HCT116 (cell line): ENCODE measurements at regions not wholly inside any gene's neighbourhood (a gene's known extent, or its start where the extent isn't known, plus 50 kb on each side); places are given as distances from the start of the nearest gene placed in this dataset.

Experiments
- ATAC-seq: fragments of 200-7000 bp; cut with Tn5 transposase; 2 replicates; pipeline ENCODE4 v1.9.1; 2020; ENCODE audit warnings: mild to moderate bottlenecking, moderate library complexity
- BruUV-seq: library from RNA; stranded (reverse); fragments of 400-500 nt; replicated peaks from 2 replicates; lab custom pipeline; 2021; lab: Mats Ljungman, UMichigan
- CTCF ChIA-PET: fragments of 300-600 bp; sonication (Branson Sonifier 250); formaldehyde crosslinking; loops from one replicate; lab custom pipeline; 2021; ENCODE audit warnings: antibody characterized with exemption; lab: Charles Lee
- POLR2A ChIA-PET: fragments of 300-600, 350-600 bp; sonication (Branson Sonifier 250); formaldehyde crosslinking; loops from one replicate; lab custom pipeline; 2021; ENCODE audit warnings: antibody characterized with exemption; lab: Charles Lee
- RAD21 ChIA-PET, 2 experiments: fragments of 300-600 bp; sonication (Branson Sonifier 250); formaldehyde crosslinking; loops; one replicate each; lab custom pipeline; 2023; ENCODE audit warnings: low total read pairs in 2 of 2; ENCODE audit not compliant: uncharacterized antibody in 2 of 2, unreplicated experiment in 2 of 2, low non-redundant PET in 1 of 2; lab: Charles Lee
- DNase-seq: peaks from one replicate; pipeline ENCODE4 v3.0.0-alpha.2; 2010; ENCODE audit warnings: low read depth, low spot score
- H2AFZ ChIP-seq: fragments of 200-600 bp; shearing (Covaris generic), sonication (generic); 2 replicates; pipeline ENCODE4 v1.6.1; 2017; ENCODE audit warnings: low read depth, mixed run types, mixed read lengths, antibody characterized with exemption, low read length; ENCODE audit not compliant: poor library complexity, severe bottlenecking
- H3K27ac ChIP-seq: 2 replicates; pipeline ENCODE4 v1.5.1; 2012; ENCODE audit warnings: low read depth, low read length
- H3K27me3 ChIP-seq: fragments of 200-600 bp; sonication (generic); 2 replicates; pipeline ENCODE4 v1.6.1; 2016; ENCODE audit warnings: mixed run types, low read length, mixed read lengths; ENCODE audit not compliant: insufficient read depth
- H3K36me3 ChIP-seq, 2 experiments: fragments of 200-500 bp in 1 of 2; fragments of 200-600 bp in 1 of 2; sonication (Bioruptor generic) in 1 of 2; sonication (generic) in 1 of 2; 2 replicates each; pipeline versions ENCODE4 v1.5.1 to v1.6.1; 2014 to 2016; ENCODE audit warnings: low read length in 2 of 2, inconsistent platforms in 1 of 2, mixed read lengths in 1 of 2, mixed run types in 1 of 2; ENCODE audit not compliant: insufficient read depth in 2 of 2, control insufficient read depth in 1 of 2
- H3K4me1 ChIP-seq, 2 experiments: fragments of 200-600 bp in 1 of 2; sonication (generic) in 1 of 2; 2 replicates each; pipeline versions ENCODE4 v1.5.1 to v1.6.1; 2012 to 2017; ENCODE audit warnings: low read length in 2 of 2, inconsistent platforms in 1 of 2, mild to moderate bottlenecking in 1 of 2, mixed read lengths in 1 of 2, mixed run types in 1 of 2, moderate library complexity in 1 of 2; ENCODE audit not compliant: insufficient read depth in 2 of 2, control insufficient read depth in 1 of 2
- H3K4me2 ChIP-seq: fragments of 200-600 bp; sonication (generic); 2 replicates; pipeline ENCODE4 v1.6.1; 2017; ENCODE audit warnings: mixed run types, low read length, mixed read lengths
- H3K4me3 ChIP-seq, 2 experiments: fragments of 200-600 bp in 1 of 2; sonication (generic) in 1 of 2; replicated peaks in 1 of 2; 2 replicates each; pipeline ENCODE4 v1.5.1; 2011 to 2016; ENCODE audit warnings: low read length in 2 of 2, control low read depth in 1 of 2, low read depth in 1 of 2, mild to moderate bottlenecking in 1 of 2, mixed read lengths in 1 of 2, mixed run types in 1 of 2
- H3K79me2 ChIP-seq: fragments of 200-600 bp; sonication (generic); 2 replicates; pipeline ENCODE4 v1.6.1; 2017; ENCODE audit warnings: mild to moderate bottlenecking, mixed run types, low read length, moderate library complexity, mixed read lengths; ENCODE audit not compliant: insufficient read depth
- H3K9ac ChIP-seq: fragments of 200-600 bp; sonication (generic); 2 replicates; pipeline ENCODE4 v1.6.1; 2016; ENCODE audit warnings: low read length, mixed read lengths
- H3K9me2 ChIP-seq: fragments of 200-600 bp; sonication (generic), shearing (Covaris generic); 2 replicates; pipeline ENCODE4 v1.6.1; 2017; ENCODE audit warnings: mixed run types, mild to moderate bottlenecking, moderate library complexity; ENCODE audit not compliant: insufficient read depth
- H3K9me3 ChIP-seq, 2 experiments: fragments of 200-500 bp in 1 of 2; fragments of 200-600 bp in 1 of 2; sonication (Bioruptor generic) in 1 of 2; sonication (generic) in 1 of 2; 2 replicates each; pipeline ENCODE4 v1.6.1; 2014 to 2017; ENCODE audit warnings: low read length in 2 of 2, mixed read lengths in 2 of 2, inconsistent platforms in 1 of 2, low read depth in 1 of 2, mild to moderate bottlenecking in 1 of 2, mixed run types in 1 of 2, moderate library complexity in 1 of 2; ENCODE audit not compliant: control insufficient read depth in 1 of 2, insufficient read depth in 1 of 2
- H4K20me1 ChIP-seq: fragments of 200-600 bp; sonication (generic), shearing (Covaris generic); 2 replicates; pipeline ENCODE4 v1.6.1; 2017; ENCODE audit warnings: mixed run types, mild to moderate bottlenecking, moderate library complexity; ENCODE audit not compliant: insufficient read depth
- CBX3 ChIP-seq: IDR thresholded peaks from 2 replicates; pipeline ENCODE4 v1.6.1; 2012; ENCODE audit warnings: low read depth
- CEBPB ChIP-seq: IDR thresholded peaks from 2 replicates; pipeline ENCODE4 v1.6.1; 2012; ENCODE audit warnings: low read depth
- EGR1 ChIP-seq: IDR thresholded peaks from 2 replicates; pipeline ENCODE4 v1.6.1; 2012; ENCODE audit warnings: low read depth
- ELF1 ChIP-seq: IDR thresholded peaks from 2 replicates; pipeline ENCODE4 v1.6.1; 2012; ENCODE audit warnings: low read depth, borderline replicate concordance
- FOSL1 ChIP-seq: IDR thresholded peaks from 2 replicates; pipeline ENCODE4 v1.6.1; 2012; ENCODE audit warnings: low read depth
- MAX ChIP-seq: IDR thresholded peaks from 2 replicates; pipeline ENCODE4 v1.6.1; 2012
- POLR2A ChIP-seq: IDR thresholded peaks from 2 replicates; pipeline ENCODE4 v1.7.0; 2011; ENCODE audit warnings: borderline replicate concordance; ENCODE audit not compliant: insufficient read depth, insufficient read length; ENCODE audit errors: extremely low read depth
- POLR2AphosphoS5 ChIP-seq: IDR thresholded peaks from 2 replicates; pipeline ENCODE4 v1.6.1; 2011; ENCODE audit warnings: mild to moderate bottlenecking, low read depth, low read length, moderate library complexity
- REST ChIP-seq: IDR thresholded peaks from 2 replicates; pipeline ENCODE4 v1.6.1; 2012; ENCODE audit warnings: low read depth
- SIN3A ChIP-seq: IDR thresholded peaks from 2 replicates; pipeline ENCODE4 v1.6.1; 2012; ENCODE audit warnings: low read depth
- SP1 ChIP-seq: IDR thresholded peaks from 2 replicates; pipeline ENCODE4 v1.6.1; 2012; ENCODE audit warnings: low read depth
- SRF ChIP-seq: IDR thresholded peaks from 2 replicates; pipeline ENCODE4 v1.6.1; 2012; ENCODE audit warnings: low read depth
- TCF7L2 ChIP-seq: IDR thresholded peaks from 2 replicates; pipeline ENCODE4 v1.7.0; 2011; ENCODE audit warnings: borderline replicate concordance, inconsistent platforms; ENCODE audit not compliant: insufficient read depth, insufficient read length; ENCODE audit errors: extremely low read depth
- YY1 ChIP-seq: IDR thresholded peaks from 2 replicates; pipeline ENCODE4 v1.6.1; 2011; ENCODE audit warnings: low read length, low read depth, moderate library complexity, mild to moderate bottlenecking; ENCODE audit not compliant: insufficient replicate concordance; ENCODE audit errors: extremely low read depth
- ZFX ChIP-seq: fragments of 450-650 bp; IDR thresholded peaks from 2 replicates; pipeline ENCODE4 v1.6.1; 2017
- ZNF274 ChIP-seq: fragments of 200-500 bp; sonication (Bioruptor generic); IDR thresholded peaks from 2 replicates; pipeline ENCODE4 v1.6.1; 2014; ENCODE audit warnings: mild to moderate bottlenecking, low read depth, low read length, inconsistent platforms
- intact Hi-C: fragments of 100-400 bp; cut with micrococcal nuclease; formaldehyde crosslinking; loops from 2 replicates; pipeline ENCODE4 v1.10.0; 2022

GRCh38 chr6:119510246-119510645 lies 160.7 kb upstream of the MAN1A1 start:
- DNase-seq (no peak), ATAC-seq (no peak)
- Histone ChIP-seq H3K79me2 (no peaks in the 10 kb centered on the region), H3K27me3 (no peaks in the 10 kb centered on the region), H3K27ac (no peak overlapping the region), H3K4me2 (no peak overlapping the region), H3K36me3 (no peaks in the 10 kb centered on the region), H3K4me3 (no peak overlapping the region), H3K4me1 (no peaks in the 10 kb centered on the region), H2AFZ (no peak overlapping the region), H4K20me1 (no peaks in the 10 kb centered on the region)
- ChIA-PET RAD21 (no interaction called here), POLR2A (no interaction called here)
- BruUV-seq: no TSS peak
- intact Hi-C loops: no loop called here
- TF ChIP-seq MAX (no peak), SRF (no peak), SIN3A (no peak), POLR2A (no peak), CEBPB (no peak), ZFX (no peak), POLR2AphosphoS5 (no peak), FOSL1 (no peak), TCF7L2 (no peak), ELF1 (no peak), SP1 (no peak), YY1 (no peak), REST (no peak), EGR1 (no peak), CBX3 (no peak), ZNF274 (no peak)
- TF ChIP-seq, all 23 proteins: peak for 0
- no peaks in the 10 kb centered on the region for H3K9me2 ChIP-seq
- H3K9me3 ChIP-seq: no peaks in the 10 kb centered on the region
- CTCF ChIA-PET: no interaction called here
- H3K9ac ChIP-seq: no peak overlapping the region
